Muscle of arm (tissue), 1 donor: ENCODE measurements at regions not wholly inside any gene's neighbourhood (a gene's known extent, or its start where the extent isn't known, plus 50 kb on each side); places are given as distances from the start of the nearest gene placed in this dataset.
A peak's percentile ranks its signal among the peaks of the same experiment; 100 is the strongest.
"Not testable (repeated sequence)": the region's sequence is repeated elsewhere in the genome, so short reads cannot be mapped to it uniquely, and the experiment has no call there.

ENCODE experiments used
- DNase-seq: peaks from one replicate; pipeline ENCODE4 v3.0.0-alpha.2; 2013

DNA sequence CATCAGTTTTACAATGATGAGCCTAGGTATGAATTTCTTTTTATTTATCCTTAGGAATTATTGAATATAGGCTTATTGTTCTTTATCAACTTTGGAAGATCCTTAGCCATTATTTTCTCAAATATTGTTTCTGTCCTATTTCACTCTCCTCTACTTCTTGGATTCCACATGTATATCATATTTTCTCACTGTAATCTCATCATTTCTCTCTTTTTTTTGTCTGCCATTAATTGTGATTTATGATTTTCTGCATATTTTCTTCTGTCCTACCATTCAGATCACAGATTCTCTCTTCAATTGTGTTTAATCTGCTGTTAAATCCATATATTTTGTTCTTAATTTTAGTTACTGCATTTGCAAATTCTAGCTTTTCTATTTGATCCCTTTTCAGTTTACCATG, 139.8 kb downstream of the ARRDC3 start:
- no peak for DNase-seq

DNA sequence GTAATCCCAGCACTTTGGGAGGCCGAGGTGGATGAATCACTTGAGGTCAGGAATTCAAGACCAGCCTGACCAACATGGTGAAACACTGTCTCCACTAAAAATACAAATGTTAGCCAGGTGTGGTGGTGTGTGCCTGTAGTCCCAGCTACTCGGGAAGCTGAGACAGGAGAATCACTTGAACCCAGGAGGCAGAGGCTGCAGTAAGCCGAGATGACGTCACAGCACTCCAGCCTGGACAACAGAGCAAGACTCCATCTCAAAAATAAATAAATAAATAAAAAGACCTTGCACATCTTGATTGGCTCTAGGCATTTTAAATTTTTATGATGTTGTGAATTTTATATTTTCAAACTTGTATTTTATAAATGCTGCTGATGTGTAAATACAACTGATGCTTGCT, 141.7 kb downstream of the ARRDC3 start:
- DNase-seq = not testable (repeated sequence)

DNA sequence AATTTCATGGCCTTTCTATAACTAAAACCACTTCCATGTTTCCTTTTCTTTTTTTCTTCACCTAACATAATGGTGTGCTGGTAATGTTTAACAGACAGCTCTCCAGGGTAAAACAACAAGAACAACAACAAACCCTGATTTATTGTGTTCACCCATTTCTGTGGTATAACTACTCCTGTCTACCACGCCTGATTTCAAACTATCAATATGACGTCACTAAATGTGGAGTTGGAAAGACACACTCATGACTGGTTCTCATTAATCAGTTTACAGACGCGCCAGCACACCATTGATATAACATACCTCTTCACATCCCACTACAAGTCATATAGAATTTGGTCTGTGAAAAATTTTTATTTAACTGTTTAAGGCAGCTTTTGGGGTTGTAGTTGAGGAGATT, 142.9 kb downstream of the ARRDC3 start:
- DNase-seq = no peak

DNA sequence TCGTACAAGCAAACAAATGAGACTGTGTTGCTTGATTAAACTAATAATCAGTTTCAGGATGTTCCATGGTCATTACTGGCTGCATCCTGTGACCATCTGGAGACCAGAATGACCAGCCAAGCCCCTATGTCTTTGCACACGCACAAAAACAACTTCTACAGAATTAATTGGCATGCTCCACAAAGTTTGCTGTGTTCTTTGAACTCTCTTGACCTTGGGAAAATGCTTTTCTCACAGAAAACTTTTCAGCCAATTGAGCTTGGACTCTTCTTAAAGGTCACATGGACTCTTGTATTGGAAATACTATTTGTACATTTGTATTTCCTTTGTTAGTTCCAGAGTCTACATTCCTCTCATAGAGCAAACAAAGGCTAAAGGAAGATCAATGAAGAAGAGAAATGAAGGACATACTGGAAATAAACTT, 147.8 kb downstream of the ARRDC3 start:
- peak; percentile 63 for DNase-seq

DNA sequence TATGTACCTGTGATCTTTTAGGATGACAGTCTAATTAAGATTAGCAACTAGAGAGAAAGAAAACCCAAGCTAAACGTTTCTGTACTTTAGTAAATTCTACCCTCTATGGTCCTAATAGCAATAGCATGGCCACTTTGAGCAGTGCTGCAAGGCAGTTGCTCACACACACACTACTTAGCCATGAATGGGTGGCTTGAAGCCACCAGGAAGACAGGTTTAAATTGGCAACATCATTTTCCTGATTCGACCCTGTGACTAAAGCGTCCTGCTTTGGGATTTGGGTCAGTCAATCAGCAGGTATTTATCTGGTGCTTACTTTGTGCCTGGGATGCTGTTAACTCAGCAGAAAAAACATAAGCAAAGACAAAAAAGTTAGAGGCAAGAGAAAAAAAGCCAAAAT, 150.6 kb downstream of the ARRDC3 start:
- no peak for DNase-seq

DNA sequence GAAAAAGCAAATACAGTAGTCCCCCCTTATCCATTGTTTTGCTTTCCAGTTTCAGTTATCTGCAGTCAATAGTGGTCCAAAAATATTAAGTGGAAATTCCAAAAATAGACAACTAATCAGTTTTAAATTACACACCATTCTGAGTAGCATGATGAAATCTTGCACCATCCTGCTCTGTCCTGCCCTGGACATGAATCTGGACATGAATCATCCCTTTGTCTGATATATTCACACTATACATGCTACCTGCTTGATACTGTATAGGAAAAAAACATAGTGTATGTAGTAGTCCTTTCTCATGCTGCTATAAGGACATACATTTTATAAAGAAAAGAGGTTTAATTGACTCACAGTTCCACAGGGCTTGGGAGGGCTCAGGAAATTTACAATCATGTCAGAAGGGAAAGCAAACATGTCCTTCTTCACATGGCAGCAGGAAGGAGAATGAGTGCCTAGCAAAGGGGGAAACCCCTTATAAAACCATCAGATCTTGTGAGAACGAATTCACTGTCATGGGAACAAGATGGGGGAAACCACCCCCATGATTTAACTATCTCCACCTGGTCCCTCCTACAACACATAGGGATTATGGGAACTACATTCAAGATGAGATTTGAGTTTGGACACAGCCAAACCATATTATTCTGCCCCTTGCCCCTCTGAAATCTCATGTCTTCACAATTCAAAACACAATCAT, 153.9 kb downstream of the ARRDC3 start:
- DNase-seq = no peak

DNA sequence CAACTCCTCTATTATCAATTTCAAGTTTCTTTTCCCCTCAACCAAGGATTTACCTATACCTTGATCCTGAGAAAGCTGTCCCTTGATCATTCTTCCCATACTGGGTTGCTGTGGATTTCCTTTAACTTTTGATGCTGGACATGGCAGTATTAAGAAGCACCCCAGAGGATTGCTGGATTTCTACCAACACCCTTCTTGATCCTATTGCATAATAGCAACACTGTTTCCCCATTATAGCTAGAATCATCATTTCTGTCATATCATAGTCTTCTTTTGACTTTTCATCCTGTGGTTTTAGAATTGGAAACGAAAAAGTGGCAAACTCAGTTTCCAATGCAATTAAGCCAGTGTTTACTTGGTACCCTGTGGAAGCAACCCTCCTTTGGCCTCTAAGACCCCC, 154.9 kb downstream of the ARRDC3 start:
- no peak for DNase-seq

DNA sequence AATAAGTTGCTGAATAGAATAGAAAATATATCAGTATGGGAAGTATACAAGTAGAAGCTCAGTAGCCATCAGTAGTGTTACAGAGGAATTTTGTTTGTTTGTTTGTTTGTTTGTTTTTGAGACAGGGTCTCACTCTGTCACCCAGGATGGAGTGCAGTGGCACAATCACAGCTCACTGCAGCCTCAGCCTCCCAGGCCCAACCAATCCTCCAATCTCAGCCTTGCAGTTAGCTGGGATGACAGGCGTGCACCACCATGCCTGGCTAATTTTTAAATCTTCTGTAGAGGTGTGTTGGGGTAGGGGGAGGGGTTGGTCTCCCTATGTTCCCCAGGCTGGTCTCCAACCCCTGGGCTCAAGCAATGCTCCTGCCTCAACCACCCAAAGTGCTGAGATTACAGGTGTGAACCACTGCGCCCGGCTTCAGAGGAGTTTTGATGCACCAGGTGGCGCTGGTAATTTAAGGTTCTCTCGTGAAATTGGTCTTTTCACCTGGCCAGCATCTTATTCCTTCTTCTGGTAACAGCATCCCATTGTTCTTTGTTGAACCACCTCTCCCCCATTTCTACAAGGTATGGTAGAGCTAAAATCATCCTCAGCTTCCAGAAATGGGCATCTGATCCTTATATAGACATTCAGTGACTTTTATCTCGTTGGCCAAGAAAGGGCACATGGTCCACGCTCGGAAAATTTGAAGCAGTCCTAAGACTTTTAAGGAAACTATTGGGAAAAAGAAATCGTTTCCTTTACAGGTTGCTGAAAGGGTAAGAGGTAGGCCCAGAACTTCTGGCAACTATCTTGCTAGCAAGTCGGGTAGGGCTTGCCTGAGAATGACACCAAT, 157.1 kb downstream of the ARRDC3 start:
- no peak for DNase-seq

DNA sequence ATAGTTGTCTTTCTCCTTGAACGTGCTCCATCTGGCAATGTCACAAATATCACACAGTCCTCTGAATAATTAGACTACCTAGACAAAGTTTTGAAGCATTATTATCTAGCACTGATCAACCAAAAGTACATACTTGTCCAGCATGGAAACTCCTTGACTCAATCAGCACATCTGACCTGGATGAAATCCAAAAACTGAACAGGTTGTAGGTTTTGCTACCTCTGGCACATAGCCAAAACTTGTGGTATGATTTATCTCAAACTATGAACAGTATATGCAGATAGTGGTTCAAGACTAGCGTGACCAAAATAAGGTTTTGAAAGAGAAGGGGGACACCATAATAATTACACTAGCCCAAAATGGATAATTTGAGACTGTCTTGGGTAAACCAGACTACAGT, 158.1 kb downstream of the ARRDC3 start:
- DNase-seq = no peak

DNA sequence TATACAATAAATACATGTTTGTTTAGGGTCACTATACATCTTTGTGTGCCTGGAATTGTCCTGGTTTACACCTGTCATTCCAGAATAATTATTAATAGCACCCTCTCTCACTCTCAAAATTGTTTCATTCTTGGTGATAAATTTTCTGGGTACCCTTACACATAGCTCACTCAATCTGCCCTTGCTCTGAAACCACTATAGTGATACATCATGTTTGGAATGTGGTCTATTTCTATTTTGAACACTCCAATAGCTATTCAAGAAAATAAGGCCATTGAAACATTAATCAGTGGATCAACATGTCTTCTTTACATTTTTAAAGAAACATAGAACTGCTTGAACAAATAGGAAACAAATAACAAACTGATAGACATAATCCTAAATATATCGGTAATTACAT, 158.7 kb downstream of the ARRDC3 start:
- DNase-seq = no peak

DNA sequence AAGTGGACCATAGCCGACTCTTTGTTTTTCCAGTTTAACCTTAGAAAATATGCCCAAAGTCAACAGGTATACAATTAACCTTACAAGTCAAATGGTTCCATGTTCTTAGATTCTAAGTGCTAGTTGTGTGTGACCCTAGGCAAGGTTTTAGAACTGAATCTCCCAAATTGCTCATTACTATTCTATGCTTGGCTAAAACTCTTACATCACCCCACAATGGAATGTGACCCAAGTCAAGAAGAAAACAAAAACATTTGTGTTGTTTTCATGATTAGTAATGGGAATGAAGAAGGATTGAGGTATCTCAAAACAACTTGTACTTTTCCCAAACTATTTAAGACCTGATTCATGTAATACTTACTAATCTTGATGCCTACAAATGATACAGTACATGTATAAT, 159.2 kb downstream of the ARRDC3 start:
- no peak for DNase-seq

DNA sequence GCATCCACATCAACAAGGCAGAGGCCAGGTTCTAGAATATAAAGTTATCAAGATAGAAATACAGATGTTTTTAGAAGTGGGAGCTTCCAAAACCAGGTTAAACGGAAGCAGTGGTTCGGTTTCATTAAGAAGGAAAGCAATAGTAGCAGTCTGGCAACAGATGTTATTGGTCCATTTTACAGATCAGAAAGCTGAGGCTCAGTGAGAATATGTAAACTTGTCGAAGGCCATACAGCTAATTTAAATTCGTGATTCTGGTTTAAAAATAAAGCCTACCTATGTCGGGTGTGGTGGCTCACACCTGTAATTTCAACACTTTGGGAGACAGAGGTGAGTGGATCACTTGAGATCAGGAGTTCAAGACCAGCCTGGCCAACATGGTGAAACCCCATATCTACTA, 160.6 kb downstream of the ARRDC3 start:
- DNase-seq = no peak

DNA sequence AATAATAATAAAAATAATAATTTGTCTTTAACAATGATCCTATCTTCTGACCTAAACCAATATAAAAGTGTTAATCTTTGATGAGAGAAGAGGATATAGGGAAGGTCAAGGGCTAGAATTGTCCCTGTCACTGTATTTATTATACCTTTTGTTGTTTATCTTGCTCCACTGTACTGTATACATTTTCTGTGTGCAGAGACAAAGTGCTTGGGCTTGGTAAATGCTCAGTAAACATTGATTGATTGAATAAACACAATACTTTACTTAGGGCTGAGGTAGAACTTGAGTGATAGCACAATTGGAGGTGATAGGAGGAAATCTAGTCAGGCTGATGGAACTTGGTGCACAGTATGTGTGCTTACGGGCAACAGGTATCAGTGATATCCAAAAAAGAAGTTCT, 161.2 kb downstream of the ARRDC3 start:
- no peak for DNase-seq

DNA sequence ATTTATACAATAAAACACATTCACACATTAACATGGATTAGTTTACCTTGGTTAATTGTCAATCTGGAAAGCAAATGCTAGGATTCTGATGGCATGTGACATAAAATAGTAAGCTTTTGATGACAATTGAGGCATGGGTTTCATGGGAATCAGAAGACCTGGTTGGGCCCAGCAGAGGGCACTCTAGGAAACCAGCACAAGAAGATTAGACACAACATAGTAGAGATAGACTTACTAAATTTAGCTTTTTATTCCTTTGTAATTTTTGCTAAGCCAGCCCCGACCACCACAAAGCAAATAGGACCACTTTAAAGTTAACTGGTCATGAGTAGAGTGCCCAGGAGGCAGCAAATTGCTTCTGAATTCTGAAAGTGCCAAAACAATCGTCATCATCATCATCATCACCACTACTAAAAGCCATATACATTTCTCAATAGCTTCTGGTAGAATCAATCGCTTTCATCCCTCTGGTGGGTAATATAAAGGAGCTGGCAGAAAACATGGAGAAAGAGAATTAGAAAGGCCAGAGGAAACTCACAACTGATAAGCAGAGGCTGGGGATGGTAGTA, 163.2 kb downstream of the ARRDC3 start:
- no peak for DNase-seq

DNA sequence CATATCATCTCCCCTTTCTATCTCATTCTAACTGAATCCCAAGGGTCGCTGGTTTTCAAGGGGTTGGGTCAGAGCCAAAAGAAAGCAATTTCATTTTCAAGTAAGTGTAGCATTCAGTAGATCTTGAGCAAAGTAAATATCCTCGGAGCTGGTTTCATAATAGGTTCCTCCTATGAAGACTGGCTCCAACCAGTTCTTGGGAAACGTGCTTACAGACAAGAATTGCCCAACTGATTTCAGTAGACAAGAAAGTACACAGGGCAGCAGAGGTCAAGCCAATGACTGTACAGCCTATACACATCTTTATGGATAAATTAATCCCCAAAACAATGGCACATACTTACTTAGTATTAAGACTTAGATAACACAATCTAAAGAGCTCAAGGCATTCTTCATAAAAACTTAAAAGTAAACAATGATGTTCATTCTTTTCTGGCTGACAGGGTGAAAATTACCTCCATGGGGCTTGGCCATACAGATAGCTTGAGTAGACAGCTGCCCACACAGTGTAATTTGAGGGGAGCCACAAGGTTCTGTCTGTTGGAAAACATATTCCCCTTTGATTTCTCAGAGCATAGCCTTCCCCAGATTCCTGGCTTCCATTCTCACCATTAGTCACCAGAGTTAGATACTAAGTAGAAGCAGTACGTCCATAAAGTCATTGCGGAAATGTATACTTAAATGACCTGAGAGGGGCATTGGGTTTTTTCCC, 163.9 kb downstream of the ARRDC3 start:
- no peak for DNase-seq

DNA sequence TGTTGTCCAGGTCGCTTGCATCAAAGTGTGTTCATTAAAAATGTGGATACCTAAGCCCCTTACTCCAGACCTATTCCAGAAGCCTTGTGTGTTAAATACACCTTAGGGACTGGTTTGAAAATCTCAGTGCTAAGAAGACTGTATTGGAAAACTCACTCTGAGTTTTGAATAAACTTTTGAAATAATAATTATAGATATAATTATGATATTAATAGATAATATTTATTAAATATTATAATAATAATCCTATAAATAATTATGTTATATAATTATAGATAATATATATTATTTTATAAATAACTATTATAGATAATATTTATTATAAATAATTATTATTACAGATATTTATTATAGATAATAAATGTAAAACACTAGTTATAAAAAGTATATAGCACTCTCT, 165.3 kb downstream of the ARRDC3 start:
- DNase-seq = no peak

DNA sequence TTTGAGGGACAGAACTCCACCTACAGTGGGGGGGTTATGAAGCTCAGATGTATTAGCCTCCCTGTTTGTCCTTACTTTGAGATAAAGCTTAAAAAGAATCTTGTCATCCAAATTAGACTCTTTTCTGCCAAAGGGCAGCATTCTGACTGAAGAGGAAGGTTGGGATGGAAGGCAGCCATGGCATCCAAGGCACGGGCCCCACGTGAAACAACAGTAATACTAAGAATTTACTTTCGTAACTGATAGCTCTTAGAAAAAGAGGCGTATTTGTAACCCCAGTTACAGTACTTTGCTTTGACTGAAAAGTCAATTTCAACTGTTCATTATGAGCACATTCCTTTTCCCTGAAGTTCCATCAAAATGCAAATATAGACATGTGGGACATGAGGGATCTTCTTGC, 168.5 kb downstream of the ARRDC3 start:
- DNase-seq = no peak
